Lung (tissue), 11 donors: ENCODE measurements at regions not wholly inside any gene's neighbourhood (a gene's known extent, or its start where the extent isn't known, plus 50 kb on each side); places are given as distances from the start of the nearest gene placed in this dataset.

Experiments used
- ATAC-seq: fragments of 200-7000 bp; cut with Tn5 transposase; one replicate; pipeline ENCODE4 v1.9.1; 2020; ENCODE audit warnings: moderate number of reproducible peaks; ENCODE audit not compliant: insufficient read depth, low FRiP score
- DNase-seq, 3 donors: peaks; one replicate each; pipeline ENCODE4 v3.0.0-alpha.2; 2013 to 2017
- H3K27ac ChIP-seq, 2 donors: one replicate each; pipeline ENCODE4 v1.5.1; 2013; ENCODE audit warnings: mild to moderate bottlenecking in 2 of 2, moderate library complexity in 2 of 2, control low read depth in 1 of 2, inconsistent platforms in 1 of 2, low read depth in 1 of 2, low read length in 1 of 2
- H3K27me3 ChIP-seq, 3 donors: one replicate each; pipeline ENCODE4 v1.5.1; 2013; ENCODE audit warnings: low read length in 2 of 3; ENCODE audit not compliant: control insufficient read depth in 3 of 3, insufficient read depth in 3 of 3
- H3K36me3 ChIP-seq, 4 donors: one replicate each; pipeline ENCODE4 v1.5.1; 2013; ENCODE audit warnings: low read length in 4 of 4, mild to moderate bottlenecking in 1 of 4, moderate library complexity in 1 of 4; ENCODE audit not compliant: control insufficient read depth in 4 of 4, insufficient read depth in 4 of 4
- H3K4me1 ChIP-seq, 5 donors: one replicate each; pipeline ENCODE4 v1.5.1; 2013; ENCODE audit warnings: low read length in 5 of 5, mild to moderate bottlenecking in 2 of 5, moderate library complexity in 1 of 5; ENCODE audit not compliant: control insufficient read depth in 5 of 5, insufficient read depth in 5 of 5
- H3K4me3 ChIP-seq: one replicate; pipeline ENCODE4 v1.5.1; 2013; ENCODE audit warnings: mild to moderate bottlenecking, control low read depth, moderate library complexity
- H3K9ac ChIP-seq, 2 donors: one replicate each; pipeline ENCODE4 v1.5.1; 2013; ENCODE audit warnings: low read length in 2 of 2, control low read depth in 1 of 2; ENCODE audit not compliant: insufficient read depth in 1 of 2
- H3K9me3 ChIP-seq, 4 donors: one replicate each; pipeline ENCODE4 v1.5.1; 2013; ENCODE audit warnings: low read length in 3 of 4, mild to moderate bottlenecking in 1 of 4, moderate library complexity in 1 of 4; ENCODE audit not compliant: control insufficient read depth in 4 of 4, insufficient read depth in 3 of 4
- CTCF ChIP-seq: IDR thresholded peaks from 2 replicates; pipeline ENCODE4 v1.5.1; 2012; ENCODE audit warnings: mild to moderate bottlenecking; ENCODE audit errors: control extremely low read depth, extremely low read depth
- WGBS, 2 donors: extraction: QIAGEN DNeasy Blood & Tissue Kit; methylation state at CpG; one replicate each; pipeline ENCODE4 v1.1.7; 2013; 5-methylcytosine and 5-hydroxymethylcytosine counted together
- donor health status: control.
- donor health status: control.
- donor health status: Bipolar disorder and iron deficiency.
- donor health status: healthy.
- donor health status: DM: yes; HTN: yes; CAD: no.

GRCh38 chr2:239753401-239753837 is 271.7 kb downstream of the NDUFA10 start:
- no peaks in the 10 kb centered on the region for H3K36me3 ChIP-seq
- H3K4me3 ChIP-seq: no peak overlapping the region
- no peaks in the 10 kb centered on the region for H3K27me3 ChIP-seq
- WGBS, 2 donors: 89 to 90% methylated on average over 14 of the region's 14 CpGs
- H3K9me3 ChIP-seq: no peaks in the 10 kb centered on the region
- no peak overlapping the region for H3K9ac ChIP-seq
- H3K4me1 ChIP-seq: peaks cover 0 to 32% (median 17%) of the 10 kb centered on the region in 5 donors
- no peak overlapping the region for H3K27ac ChIP-seq
- ATAC-seq (no peak), DNase-seq (no peak)
- no peak for TF ChIP-seq CTCF

DNA sequence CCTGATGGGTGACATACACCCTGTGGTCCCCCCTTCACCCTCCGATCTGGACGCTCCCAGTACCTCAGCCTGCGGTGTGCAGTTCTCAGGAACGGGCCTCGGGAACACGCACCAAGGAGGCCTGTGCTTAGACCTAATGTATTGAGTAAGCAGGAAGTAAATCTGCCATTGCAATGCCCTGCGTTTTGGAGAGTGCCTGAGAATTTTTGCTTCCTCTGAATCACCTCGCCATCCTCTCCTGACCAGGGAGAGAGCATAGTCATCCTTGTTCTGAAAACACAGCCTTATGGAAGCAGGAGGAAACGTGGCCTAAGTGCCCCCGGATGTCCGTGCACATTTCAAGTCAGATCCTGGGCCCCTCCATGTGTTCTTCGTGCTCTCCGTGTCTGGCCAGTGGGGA is 272.2 kb downstream of the NDUFA10 start:
- peaks cover 0 to 32% (median 15%) of the 10 kb centered on the region in 5 donors for H3K4me1 ChIP-seq
- WGBS, 2 donors: 55 to 74% methylated on average over 13 of the region's 13 CpGs
- H3K27ac ChIP-seq: no peak overlapping the region
- no peaks in the 10 kb centered on the region for H3K9me3 ChIP-seq
- DNase-seq (no peak), ATAC-seq (no peak)
- TF ChIP-seq CTCF: no peak
- H3K9ac ChIP-seq: no peak overlapping the region
- no peak overlapping the region for H3K4me3 ChIP-seq
- no peaks in the 10 kb centered on the region for H3K27me3 ChIP-seq
- no peaks in the 10 kb centered on the region for H3K36me3 ChIP-seq

DNA sequence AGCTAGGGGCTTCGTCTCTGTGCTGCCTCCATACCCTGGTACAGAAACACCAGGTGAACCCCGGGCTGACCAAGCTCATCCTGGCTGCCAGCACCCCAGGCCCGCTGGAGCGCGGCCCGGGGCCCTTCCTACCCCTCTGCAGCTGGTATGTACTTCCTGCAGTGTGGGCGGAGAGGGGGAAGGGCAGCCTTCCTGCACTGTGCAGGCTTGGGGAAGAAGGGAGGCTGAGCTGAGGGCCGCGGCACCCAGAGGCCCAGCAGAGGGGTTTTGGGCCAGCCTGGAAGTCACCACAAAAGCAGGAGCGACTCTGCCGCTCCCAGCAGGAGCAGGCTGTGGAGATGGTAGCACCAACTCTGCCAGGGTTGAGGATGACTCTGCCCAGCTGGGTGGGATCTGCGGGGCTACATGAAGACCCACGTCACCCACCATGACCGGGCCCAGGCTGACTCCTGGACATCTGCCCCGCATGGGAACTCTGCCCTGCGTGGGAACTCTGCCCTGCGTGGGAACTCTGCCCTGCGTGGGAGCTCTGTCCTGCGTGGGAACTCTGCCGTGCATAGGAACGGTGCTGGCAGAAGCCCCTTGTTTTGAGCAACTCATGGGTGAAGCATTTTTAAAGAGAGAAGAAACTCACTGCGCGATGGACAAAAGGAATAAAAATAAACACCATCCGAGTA is 273.3 kb downstream of the NDUFA10 start:
- Histone ChIP-seq H3K9me3 (no peaks in the 10 kb centered on the region), H3K27me3 (no peaks in the 10 kb centered on the region), H3K4me3 (no peak overlapping the region), H3K36me3 (no peaks in the 10 kb centered on the region), H3K27ac (no peak overlapping the region), H3K9ac (no peak overlapping the region), H3K4me1 (peaks cover 0 to 27% (median 14%) of the 10 kb centered on the region in 5 donors)
- ATAC-seq: no peak
- WGBS, 2 donors: 41 to 42% methylated on average over 24 of the region's 24 CpGs
- DNase-seq: peak; percentile 65 to 77 (median 66)
- no peak for TF ChIP-seq CTCF
